CD4-positive, alpha-beta memory T cell (primary cell): ENCODE measurements at regions not wholly inside any gene's neighbourhood (a gene's known extent, or its start where the extent isn't known, plus 50 kb on each side); places are given as distances from the start of the nearest gene placed in this dataset.

Experiments
- CTCF ChIA-PET: fragments of 350-600 bp; sonication (Branson Sonifier 250); formaldehyde crosslinking; loops from one replicate; lab custom pipeline; 2021; ENCODE audit warnings: inconsistent platforms; ENCODE audit not compliant: partially characterized antibody; lab: Charles Lee
- POLR2A ChIA-PET: fragments of 350-600 bp; sonication (Branson Sonifier 250); formaldehyde crosslinking; loops from one replicate; lab custom pipeline; 2021; ENCODE audit not compliant: partially characterized antibody; lab: Charles Lee
- DNase-seq, 5 donors: peaks; one replicate each; pipeline versions ENCODE4 v3.0.0 to v3.0.0-alpha.2; 2020 to 2022; ENCODE audit warnings: mixed read lengths in 1 of 5
- H3K27ac ChIP-seq: one replicate; pipeline ENCODE4 v1.7.0; 2013; ENCODE audit warnings: low read depth, low read length
- H3K27me3 ChIP-seq: 2 replicates; pipeline ENCODE4 v1.7.0; 2013; ENCODE audit warnings: mild to moderate bottlenecking, low read length, moderate library complexity; ENCODE audit not compliant: insufficient read depth
- H3K36me3 ChIP-seq: 2 replicates; pipeline ENCODE4 v1.7.0; 2013; ENCODE audit warnings: mild to moderate bottlenecking, low read length, moderate library complexity; ENCODE audit not compliant: insufficient read depth
- H3K4me1 ChIP-seq: 2 replicates; pipeline ENCODE4 v1.7.0; 2013; ENCODE audit warnings: mild to moderate bottlenecking, low read length, moderate library complexity; ENCODE audit not compliant: insufficient read depth
- H3K4me3 ChIP-seq, 2 donors: one replicate each; pipeline ENCODE4 v1.7.0; 2013; ENCODE audit warnings: low read length in 2 of 2, mild to moderate bottlenecking in 1 of 2
- H3K9me3 ChIP-seq, 2 donors: one replicate each; pipeline ENCODE4 v1.7.0; 2013; ENCODE audit warnings: low read length in 2 of 2, control low read depth in 1 of 2; ENCODE audit not compliant: control insufficient read depth in 1 of 2
- H3K27ac Mint-ChIP-seq, 7 donors: one replicate each; pipeline ENCODE4 v1.8.0; 2020 to 2021; ENCODE audit warnings: mixed read lengths in 7 of 7, mild to moderate bottlenecking in 6 of 7, inconsistent platforms in 3 of 7, moderate library complexity in 3 of 7
- H3K27me3 Mint-ChIP-seq, 2 donors: one replicate each; pipeline ENCODE4 v1.8.0; 2020 to 2021; ENCODE audit warnings: mixed read lengths in 2 of 2
- H3K36me3 Mint-ChIP-seq, 2 donors: one replicate each; pipeline ENCODE4 v1.8.0; 2020 to 2021; ENCODE audit warnings: mixed read lengths in 2 of 2, inconsistent platforms in 1 of 2, mild to moderate bottlenecking in 1 of 2
- H3K4me1 Mint-ChIP-seq, 4 donors: one replicate each; pipeline ENCODE4 v1.8.0; 2020 to 2021; ENCODE audit warnings: mixed read lengths in 4 of 4, mild to moderate bottlenecking in 1 of 4
- H3K4me3 Mint-ChIP-seq, 8 donors: one replicate each; pipeline ENCODE4 v1.8.0; 2020 to 2021; ENCODE audit warnings: mixed read lengths in 8 of 8, mild to moderate bottlenecking in 7 of 8, moderate library complexity in 6 of 8, inconsistent platforms in 3 of 8
- H3K9me3 Mint-ChIP-seq, 8 donors: one replicate each; pipeline ENCODE4 v1.8.0; 2020 to 2021; ENCODE audit warnings: mixed read lengths in 8 of 8, mild to moderate bottlenecking in 5 of 8, inconsistent platforms in 3 of 8, moderate library complexity in 1 of 8
- intact Hi-C: fragments of 100-400 bp; cut with micrococcal nuclease; formaldehyde crosslinking; loops from one replicate; pipeline ENCODE4 v1.15.1; 2023

GRCh38 chr11:116258821-116259220 is 514.0 kb downstream of the BUD13 start:
- no peaks in the 10 kb centered on the region for H3K36me3 ChIP-seq
- no peak overlapping the region for H3K27ac ChIP-seq
- Mint-ChIP-seq H3K27me3 (peaks cover 1 to 14% of the 10 kb centered on the region in 2 donors), H3K4me3 (no peak overlapping the region), H3K27ac (no peak overlapping the region), H3K36me3 (no peaks in the 10 kb centered on the region), H3K4me1 (no peaks in the 10 kb centered on the region), H3K9me3 (no peaks in the 10 kb centered on the region)
- H3K4me1 ChIP-seq, result no peaks in the 10 kb centered on the region
- DNase-seq, result no peak
- ChIA-PET POLR2A (no interaction called here), CTCF (no interaction called here)
- no peaks in the 10 kb centered on the region for H3K9me3 ChIP-seq
- H3K4me3 ChIP-seq, result no peak overlapping the region
- intact Hi-C loops, result no loop called here
- no peaks in the 10 kb centered on the region for H3K27me3 ChIP-seq

GRCh38 chr11:116257883-116258282 is 514.9 kb downstream of the BUD13 start:
- Histone ChIP-seq H3K9me3 (no peaks in the 10 kb centered on the region), H3K36me3 (no peaks in the 10 kb centered on the region), H3K27ac (no peak overlapping the region), H3K4me3 (no peak overlapping the region), H3K27me3 (no peaks in the 10 kb centered on the region), H3K4me1 (no peaks in the 10 kb centered on the region)
- ChIA-PET POLR2A (no interaction called here), CTCF (no interaction called here)
- no peaks in the 10 kb centered on the region for H3K36me3 Mint-ChIP-seq
- intact Hi-C loops, result no loop called here
- no peaks in the 10 kb centered on the region for H3K9me3 Mint-ChIP-seq
- no peak overlapping the region for H3K27ac Mint-ChIP-seq
- no peak overlapping the region for H3K4me3 Mint-ChIP-seq
- DNase-seq, result no peak
- H3K27me3 Mint-ChIP-seq, result peaks cover 1 to 12% of the 10 kb centered on the region in 2 donors
- H3K4me1 Mint-ChIP-seq, result no peaks in the 10 kb centered on the region

GRCh38 chr11:116257092-116257491 is 515.7 kb downstream of the BUD13 start:
- intact Hi-C loops, result no loop called here
- Histone ChIP-seq H3K27ac (no peak overlapping the region), H3K4me1 (no peaks in the 10 kb centered on the region), H3K36me3 (no peaks in the 10 kb centered on the region), H3K27me3 (no peaks in the 10 kb centered on the region), H3K4me3 (no peak overlapping the region), H3K9me3 (no peaks in the 10 kb centered on the region)
- H3K36me3 Mint-ChIP-seq, result no peaks in the 10 kb centered on the region
- H3K27ac Mint-ChIP-seq, result no peak overlapping the region
- peaks cover 1 to 9% of the 10 kb centered on the region in 2 donors for H3K27me3 Mint-ChIP-seq
- no peak for DNase-seq
- no peaks in the 10 kb centered on the region for H3K9me3 Mint-ChIP-seq
- ChIA-PET CTCF (interaction anchor here (0.7 kb wide), 1 partner anchor 14 kb away, joined by 3 read pairs; no protein-coding TSS in a partner anchor), POLR2A (no interaction called here)
- H3K4me1 Mint-ChIP-seq, result no peaks in the 10 kb centered on the region
- no peak overlapping the region for H3K4me3 Mint-ChIP-seq

GRCh38 chr11:116256215-116256614 is 516.6 kb downstream of the BUD13 start:
- intact Hi-C loops, result no loop called here
- H3K4me3 Mint-ChIP-seq, result no peak overlapping the region
- Histone ChIP-seq H3K27ac (no peak overlapping the region), H3K27me3 (no peaks in the 10 kb centered on the region), H3K9me3 (no peaks in the 10 kb centered on the region), H3K4me3 (no peak overlapping the region), H3K4me1 (no peaks in the 10 kb centered on the region), H3K36me3 (no peaks in the 10 kb centered on the region)
- no peaks in the 10 kb centered on the region for H3K4me1 Mint-ChIP-seq
- CTCF ChIA-PET, result interaction anchor here (0.7 kb wide), 1 partner anchor 15 kb away, joined by 3 read pairs; no protein-coding TSS in a partner anchor
- H3K36me3 Mint-ChIP-seq, result no peaks in the 10 kb centered on the region
- H3K27me3 Mint-ChIP-seq, result peaks cover 1 to 7% of the 10 kb centered on the region in 2 donors
- POLR2A ChIA-PET, result no interaction called here
- no peak overlapping the region for H3K27ac Mint-ChIP-seq
- DNase-seq, result no peak
- H3K9me3 Mint-ChIP-seq, result no peaks in the 10 kb centered on the region

GRCh38 chr11:116255321-116255953 is 517.4 kb downstream of the BUD13 start:
- Mint-ChIP-seq H3K4me3 (no peak overlapping the region), H3K27ac (no peak overlapping the region), H3K27me3 (peaks cover 1 to 10% of the 10 kb centered on the region in 2 donors), H3K9me3 (peaks cover 0 to 5% (median 0%) of the 10 kb centered on the region in 8 donors), H3K4me1 (no peaks in the 10 kb centered on the region), H3K36me3 (no peaks in the 10 kb centered on the region)
- no peaks in the 10 kb centered on the region for H3K27me3 ChIP-seq
- no peak overlapping the region for H3K4me3 ChIP-seq
- H3K27ac ChIP-seq, result no peak overlapping the region
- H3K9me3 ChIP-seq, result no peaks in the 10 kb centered on the region
- no peak for DNase-seq
- H3K36me3 ChIP-seq, result no peaks in the 10 kb centered on the region
- no peaks in the 10 kb centered on the region for H3K4me1 ChIP-seq
- ChIA-PET CTCF (no interaction called here), POLR2A (no interaction called here)
- intact Hi-C loops, result no loop called here

GRCh38 chr11:116250155-116250554 is 522.6 kb downstream of the BUD13 start:
- Mint-ChIP-seq H3K27me3 (peaks cover 4 to 8% of the 10 kb centered on the region in 2 donors), H3K9me3 (peaks cover 0 to 5% (median 0%) of the 10 kb centered on the region in 8 donors), H3K4me1 (no peaks in the 10 kb centered on the region), H3K27ac (no peak overlapping the region), H3K36me3 (no peaks in the 10 kb centered on the region), H3K4me3 (no peak overlapping the region)
- ChIA-PET CTCF (no interaction called here), POLR2A (no interaction called here)
- no peak overlapping the region for H3K4me3 ChIP-seq
- intact Hi-C loops, result no loop called here
- no peaks in the 10 kb centered on the region for H3K9me3 ChIP-seq
- no peak overlapping the region for H3K27ac ChIP-seq
- DNase-seq, result no peak
- no peaks in the 10 kb centered on the region for H3K27me3 ChIP-seq
- no peaks in the 10 kb centered on the region for H3K4me1 ChIP-seq
- no peaks in the 10 kb centered on the region for H3K36me3 ChIP-seq

GRCh38 chr11:116249561-116249960 is 523.2 kb downstream of the BUD13 start:
- Histone ChIP-seq H3K27ac (no peak overlapping the region), H3K27me3 (no peaks in the 10 kb centered on the region), H3K9me3 (no peaks in the 10 kb centered on the region), H3K4me3 (no peak overlapping the region), H3K4me1 (no peaks in the 10 kb centered on the region), H3K36me3 (no peaks in the 10 kb centered on the region)
- Mint-ChIP-seq H3K27me3 (peaks cover 5 to 8% of the 10 kb centered on the region in 2 donors), H3K4me3 (no peak overlapping the region), H3K4me1 (no peaks in the 10 kb centered on the region), H3K36me3 (no peaks in the 10 kb centered on the region), H3K9me3 (peaks cover 0 to 5% (median 0%) of the 10 kb centered on the region in 8 donors), H3K27ac (no peak overlapping the region)
- DNase-seq, result no peak
- intact Hi-C loops, result no loop called here
- POLR2A ChIA-PET, result no interaction called here
- CTCF ChIA-PET, result no interaction called here
